ENCODE measurements at regions not wholly inside any gene's neighbourhood (a gene's known extent, or its start where the extent isn't known, plus 50 kb on each side); places are given as distances from the start of the nearest gene placed in this dataset.

- TF ChIP-seq, protein P1, sequence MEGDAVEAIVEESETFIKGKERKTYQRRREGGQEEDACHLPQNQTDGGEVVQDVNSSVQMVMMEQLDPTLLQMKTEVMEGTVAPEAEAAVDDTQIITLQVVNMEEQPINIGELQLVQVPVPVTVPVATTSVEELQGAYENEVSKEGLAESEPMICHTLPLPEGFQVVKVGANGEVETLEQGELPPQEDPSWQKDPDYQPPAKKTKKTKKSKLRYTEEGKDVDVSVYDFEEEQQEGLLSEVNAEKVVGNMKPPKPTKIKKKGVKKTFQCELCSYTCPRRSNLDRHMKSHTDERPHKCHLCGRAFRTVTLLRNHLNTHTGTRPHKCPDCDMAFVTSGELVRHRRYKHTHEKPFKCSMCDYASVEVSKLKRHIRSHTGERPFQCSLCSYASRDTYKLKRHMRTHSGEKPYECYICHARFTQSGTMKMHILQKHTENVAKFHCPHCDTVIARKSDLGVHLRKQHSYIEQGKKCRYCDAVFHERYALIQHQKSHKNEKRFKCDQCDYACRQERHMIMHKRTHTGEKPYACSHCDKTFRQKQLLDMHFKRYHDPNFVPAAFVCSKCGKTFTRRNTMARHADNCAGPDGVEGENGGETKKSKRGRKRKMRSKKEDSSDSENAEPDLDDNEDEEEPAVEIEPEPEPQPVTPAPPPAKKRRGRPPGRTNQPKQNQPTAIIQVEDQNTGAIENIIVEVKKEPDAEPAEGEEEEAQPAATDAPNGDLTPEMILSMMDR (IDR thresholded peaks at IDR 0.05), result no peak
- TF ChIP-seq POLR2AphosphoS5 (IDR thresholded peaks at IDR 0.05), result no peak
Observed at GRCh38 chr9:7988644-7989280, 189.2 kb upstream of the DMAC1 start.
